H1 (cell line): ENCODE measurements at regions not wholly inside any gene's neighbourhood (a gene's known extent, or its start where the extent isn't known, plus 50 kb on each side); places are given as distances from the start of the nearest gene placed in this dataset.

Experiments used
- CTCF ChIA-PET: fragments of 300-600 bp; sonication (Branson Sonifier 250); formaldehyde crosslinking; loops from one replicate; lab custom pipeline; 2021; ENCODE audit not compliant: partially characterized antibody; lab: Charles Lee
- POLR2A ChIA-PET: fragments of 300-600 bp; sonication (Branson Sonifier 250); formaldehyde crosslinking; loops from one replicate; lab custom pipeline; 2021; ENCODE audit warnings: inconsistent platforms; ENCODE audit not compliant: partially characterized antibody; lab: Charles Lee
- DNase-seq, 2 experiments: peaks; one replicate each; pipeline versions ENCODE4 v3.0.0 to v3.0.0-alpha.2; 2010 to 2022; ENCODE audit warnings: low spot score in 2 of 2, low read depth in 1 of 2, mixed read lengths in 1 of 2
- FAIRE-seq: peaks from 2 replicates; lab custom pipeline; 2011; peaks lifted over from hg19 to GRCh38; lab: Jason Lieb, UNC
- H2AFZ ChIP-seq: 2 replicates; pipeline ENCODE4 v1.8.1; 2012; ENCODE audit warnings: low read length, inconsistent platforms
- H2AK5ac ChIP-seq: 2 replicates; pipeline ENCODE4 v1.6.1; 2013; ENCODE audit warnings: low read depth, low read length
- H2BK120ac ChIP-seq: replicated peaks from 2 replicates; pipeline ENCODE3; 2013; ENCODE audit warnings: low read depth, low read length, inconsistent platforms
- H2BK12ac ChIP-seq: 2 replicates; pipeline ENCODE4 v1.6.1; 2013; ENCODE audit warnings: low read depth, low read length
- H2BK15ac ChIP-seq: 2 replicates; pipeline ENCODE4 v1.6.1; 2013; ENCODE audit warnings: low read length
- H2BK20ac ChIP-seq: 2 replicates; pipeline ENCODE4 v1.6.1; 2013; ENCODE audit warnings: low read length
- H2BK5ac ChIP-seq: 2 replicates; pipeline ENCODE4 v1.6.1; 2013; ENCODE audit warnings: low read depth, low read length
- H3K14ac ChIP-seq: 2 replicates; pipeline ENCODE4 v1.6.1; 2013; ENCODE audit warnings: inconsistent platforms; ENCODE audit not compliant: insufficient read length
- H3K18ac ChIP-seq: 2 replicates; pipeline ENCODE4 v1.6.1; 2013; ENCODE audit warnings: low read length; ENCODE audit errors: extremely low read depth
- H3K23ac ChIP-seq: 2 replicates; pipeline ENCODE4 v1.6.1; 2013; ENCODE audit warnings: inconsistent platforms; ENCODE audit not compliant: insufficient read length
- H3K23me2 ChIP-seq: 2 replicates; pipeline ENCODE4 v1.6.1; 2013; ENCODE audit warnings: low read depth, low read length
- H3K27ac ChIP-seq: 2 replicates; pipeline ENCODE4 v1.6.1; 2011; ENCODE audit warnings: low read depth, low read length, inconsistent platforms
- H3K27me3 ChIP-seq, 4 experiments: replicated peaks in 1 of 4; 1 replicate in 1 of 4; 2 replicates in 3 of 4; pipeline versions ENCODE4 v1.6.1 to v1.8.1; 2011 to 2013; ENCODE audit warnings: low read length in 3 of 4, mild to moderate bottlenecking in 3 of 4, inconsistent platforms in 2 of 4, mixed read lengths in 2 of 4, moderate library complexity in 1 of 4; ENCODE audit not compliant: control insufficient read depth in 3 of 4, insufficient read depth in 3 of 4; ENCODE audit errors: extremely low read depth in 1 of 4
- H3K36me3 ChIP-seq, 4 experiments: 2 replicates each; pipeline versions ENCODE4 v1.6.1 to v1.8.1; 2011 to 2013; ENCODE audit warnings: mild to moderate bottlenecking in 4 of 4, low read length in 3 of 4, moderate library complexity in 2 of 4, control low read depth in 1 of 4, inconsistent platforms in 1 of 4; ENCODE audit not compliant: insufficient read depth in 4 of 4, control insufficient read depth in 2 of 4
- H3K4ac ChIP-seq: replicated peaks from 2 replicates; pipeline ENCODE3; 2013; ENCODE audit warnings: low read length, low read depth, mixed read lengths, inconsistent platforms; ENCODE audit not compliant: insufficient read length
- H3K4me1 ChIP-seq, 4 experiments: replicated peaks in 1 of 4; 1 replicate in 1 of 4; 2 replicates in 3 of 4; pipeline versions ENCODE4 v1.6.1 to v1.8.1; 2011 to 2013; ENCODE audit warnings: low read length in 3 of 4, inconsistent platforms in 2 of 4, mixed read lengths in 1 of 4; ENCODE audit not compliant: insufficient read depth in 4 of 4, control insufficient read depth in 3 of 4
- H3K4me2 ChIP-seq, 2 experiments: 2 replicates each; pipeline versions ENCODE4 v1.6.1 to v1.8.1; 2011 to 2013; ENCODE audit warnings: low read depth in 2 of 2, low read length in 2 of 2, control low read depth in 1 of 2, inconsistent platforms in 1 of 2, mild to moderate bottlenecking in 1 of 2; ENCODE audit not compliant: insufficient read depth in 1 of 2
- H3K4me3 ChIP-seq, 4 experiments: fragments of 200-600, 300-600 bp in 1 of 4; sonication (generic), shearing (Covaris generic), sonication (Bioruptor Twin) in 1 of 4; 2 replicates each; pipeline versions ENCODE4 v1.5.1 to v1.8.1; 2011 to 2016; ENCODE audit warnings: low read length in 4 of 4, low read depth in 3 of 4, control low read depth in 2 of 4, inconsistent platforms in 2 of 4, mild to moderate bottlenecking in 2 of 4, mixed read lengths in 1 of 4, moderate library complexity in 1 of 4; ENCODE audit not compliant: insufficient read depth in 2 of 4; ENCODE audit errors: extremely low read depth in 1 of 4
- H3K56ac ChIP-seq: replicated peaks from 2 replicates; pipeline ENCODE3; 2013; ENCODE audit warnings: low read depth, mild to moderate bottlenecking, mixed read lengths, low read length, inconsistent platforms; ENCODE audit not compliant: insufficient read length
- H3K79me1 ChIP-seq: 2 replicates; pipeline ENCODE4 v1.6.1; 2013; ENCODE audit warnings: low read depth, low read length, control low read depth
- H3K79me2 ChIP-seq, 2 experiments: 2 replicates each; pipeline versions ENCODE4 v1.6.1 to v1.8.1; 2012 to 2013; ENCODE audit warnings: low read length in 2 of 2, mild to moderate bottlenecking in 2 of 2, inconsistent platforms in 1 of 2; ENCODE audit not compliant: insufficient read depth in 2 of 2, control insufficient read depth in 1 of 2
- H3K9ac ChIP-seq, 4 experiments: replicated peaks in 1 of 4; 1 replicate in 1 of 4; 2 replicates in 3 of 4; pipeline versions ENCODE4 v1.6.1 to v1.8.1; 2011 to 2013; ENCODE audit warnings: low read depth in 3 of 4, low read length in 3 of 4, control low read depth in 2 of 4, mild to moderate bottlenecking in 2 of 4, moderate library complexity in 2 of 4, inconsistent platforms in 1 of 4; ENCODE audit errors: extremely low read depth in 1 of 4
- H3K9me3 ChIP-seq, 2 experiments: 2 replicates each; pipeline versions ENCODE4 v1.6.1 to v1.8.1; 2012 to 2013; ENCODE audit warnings: mild to moderate bottlenecking in 2 of 2, moderate library complexity in 2 of 2, control low read depth in 1 of 2, inconsistent platforms in 1 of 2, low read depth in 1 of 2, low read length in 1 of 2, mixed read lengths in 1 of 2; ENCODE audit not compliant: insufficient read depth in 2 of 2
- H4K20me1 ChIP-seq, 2 experiments: replicated peaks in 1 of 2; 2 replicates each; pipeline versions ENCODE3 to v1.8.1; 2011 to 2013; ENCODE audit warnings: inconsistent platforms in 2 of 2, low read length in 2 of 2, mild to moderate bottlenecking in 1 of 2; ENCODE audit not compliant: insufficient read depth in 2 of 2, control insufficient read depth in 1 of 2
- H4K5ac ChIP-seq: 2 replicates; pipeline ENCODE4 v1.6.1; 2013; ENCODE audit warnings: low read length, low read depth, mixed read lengths, inconsistent platforms; ENCODE audit not compliant: insufficient read length
- H4K8ac ChIP-seq: 2 replicates; pipeline ENCODE4 v1.8.0; 2013; ENCODE audit warnings: mild to moderate bottlenecking, moderate library complexity, low read length, inconsistent platforms; ENCODE audit not compliant: insufficient read depth; ENCODE audit errors: extremely low read depth
- H4K91ac ChIP-seq: replicated peaks from 2 replicates; pipeline ENCODE3; 2013; ENCODE audit warnings: low read length, mixed read lengths, inconsistent platforms; ENCODE audit not compliant: insufficient read length
- ASH2L ChIP-seq: fragments of 200-600, 300-600 bp; sonication (generic); IDR thresholded peaks from one replicate; pipeline ENCODE4 v1.7.1; 2017; ENCODE audit warnings: low read length
- BCL11A ChIP-seq, 2 experiments: IDR thresholded peaks; one replicate each; pipeline ENCODE4 v1.6.1; 2011; ENCODE audit warnings: low read depth in 2 of 2, low read length in 2 of 2, mild to moderate bottlenecking in 2 of 2
- BRCA1 ChIP-seq: IDR thresholded peaks from 2 replicates; pipeline ENCODE4 v1.6.1; 2012; ENCODE audit warnings: low read depth, low read length, improper control_type of control experiment
- CHD2 ChIP-seq: IDR thresholded peaks from 2 replicates; pipeline ENCODE4 v1.6.1; 2012; ENCODE audit warnings: low read length, improper control_type of control experiment
- CREB1 ChIP-seq: IDR thresholded peaks from 2 replicates; pipeline ENCODE4 v1.6.1; 2012; ENCODE audit warnings: inconsistent platforms
- E2F6 ChIP-seq: IDR thresholded peaks from 2 replicates; pipeline ENCODE4 v1.6.1; 2012; ENCODE audit warnings: inconsistent platforms
- KDM5A ChIP-seq: fragments of 200-600 bp; IDR thresholded peaks from 2 replicates; pipeline ENCODE4 v1.7.1; 2012; ENCODE audit warnings: mild to moderate bottlenecking, low read length, inconsistent platforms, mixed read lengths
- YY1 ChIP-seq: IDR thresholded peaks from 2 replicates; pipeline ENCODE4 v1.6.1; 2011; ENCODE audit warnings: low read depth, mild to moderate bottlenecking, low read length
- WGBS, 2 experiments: shearing (Covaris generic) in 1 of 2; methylation state at CpG; one replicate each; pipeline versions ENCODE4 v1.1.6 to v1.1.7; 2013 to 2015; ENCODE audit warnings: low lambda C conversion rate in 2 of 2, mixed read lengths in 2 of 2, inconsistent platforms in 1 of 2, low coverage in 1 of 2, missing lambda C conversion rate in 1 of 2; ENCODE audit not compliant: insufficient replicate concordance in 2 of 2, insufficient coverage in 1 of 2, insufficient read length in 1 of 2; ENCODE audit errors: extremely low coverage in 1 of 2, missing lambda C conversion rate in 1 of 2; 5-methylcytosine and 5-hydroxymethylcytosine counted together

GRCh38 chr4:17157304-17157703 lies 258.9 kb upstream of the LDB2 start:
- Histone ChIP-seq H3K9ac (no peak overlapping the region), H3K4me1 (peaks cover 0 to 5% (median 0%) of the 10 kb centered on the region in 4 experiments; a peak in 2 of 7 replicates), H2BK20ac (no peak overlapping the region), H3K9me3 (no peaks in the 10 kb centered on the region), H2AK5ac (no peak overlapping the region), H3K23me2 (no peaks in the 10 kb centered on the region), H2BK120ac (no peak overlapping the region), H3K27ac (no peak overlapping the region), H3K27me3 (no peaks in the 10 kb centered on the region), H4K5ac (no peak overlapping the region), H4K8ac (no peak overlapping the region), H3K79me1 (no peaks in the 10 kb centered on the region), H2BK15ac (no peak overlapping the region), H2BK12ac (no peak overlapping the region), H3K23ac (no peak overlapping the region), H3K79me2 (no peaks in the 10 kb centered on the region), H3K4ac (no peak overlapping the region), H3K36me3 (no peaks in the 10 kb centered on the region), H3K4me3 (no peak overlapping the region), H4K91ac (no peak overlapping the region), H3K4me2 (no peak overlapping the region), H3K14ac (no peak overlapping the region), H4K20me1 (no peaks in the 10 kb centered on the region), H2AFZ (no peak overlapping the region), H3K18ac (no peak overlapping the region), H3K56ac (no peak overlapping the region), H2BK5ac (no peak overlapping the region)
- DNase-seq, result no peak
- TF ChIP-seq KDM5A (no peak), ASH2L (no peak), CREB1 (no peak), BCL11A (IDR thresholded peaks at IDR 0.05; ENCODE audit: low read depth in 2 of 2, low read length in 2 of 2) (no peak), CHD2 (no peak), E2F6 (no peak), YY1 (no peak), BRCA1 (no peak)
- 90% methylated on average over 4 of the region's 4 CpGs; no CpG with 5 or more reads in 1 of the 2 experiments for WGBS, 2 experiments
- ChIA-PET CTCF (interaction anchor here (1.4 kb wide), 1 partner anchor 13 kb away, joined by 3 read pairs; no protein-coding TSS in a partner anchor), POLR2A (no interaction called here)
- FAIRE-seq, result no peak
